SK-N-MC (cell line): ENCODE measurements at regions not wholly inside any gene's neighbourhood (a gene's known extent, or its start where the extent isn't known, plus 50 kb on each side); places are given as distances from the start of the nearest gene placed in this dataset.
"Not testable (repeated sequence)": the region's sequence is repeated elsewhere in the genome, so short reads cannot be mapped to it uniquely, and the experiment has no call there.

ENCODE experiments used
- DNase-seq: peaks from one replicate; pipeline ENCODE4 v3.0.0-alpha.2; 2011; ENCODE audit warnings: low read depth, low spot score
- H3K27ac ChIP-seq: fragments of 200-600 bp; sonication (generic); 2 replicates; pipeline ENCODE4 v1.5.1; 2016; ENCODE audit warnings: mixed run types
- H3K36me3 ChIP-seq: fragments of 200-600 bp; sonication (generic); 2 replicates; pipeline ENCODE4 v1.6.1; 2017; ENCODE audit warnings: antibody characterized with exemption, low read length, mixed read lengths; ENCODE audit not compliant: insufficient read depth
- H3K4me3 ChIP-seq: fragments of 200-600 bp; sonication (generic); 2 replicates; pipeline ENCODE4 v1.5.1; 2016
- H3K9ac ChIP-seq: fragments of 200-600 bp; sonication (generic); 2 replicates; pipeline ENCODE4 v1.8.0; 2017; ENCODE audit warnings: mixed run types, mixed read lengths; ENCODE audit not compliant: insufficient read length
- H3K9me3 ChIP-seq: fragments of 200-600 bp; sonication (generic); 2 replicates; pipeline ENCODE4 v1.6.1; 2017; ENCODE audit warnings: low read depth, mild to moderate bottlenecking, antibody characterized with exemption, low read length, moderate library complexity, mixed read lengths
- EZH2 ChIP-seq: fragments of 200-600 bp; sonication (generic); IDR thresholded peaks from one replicate; pipeline ENCODE4 v1.6.1; 2017; ENCODE audit warnings: antibody characterized with exemption
- FOXP2 ChIP-seq: optimal IDR thresholded peaks from 2 replicates; pipeline ENCODE3; 2011; ENCODE audit warnings: mild to moderate bottlenecking, moderate library complexity; ENCODE audit not compliant: insufficient read depth; ENCODE audit errors: extremely low read length, control extremely low read depth
- POLR2AphosphoS5 ChIP-seq: IDR thresholded peaks from 2 replicates; pipeline ENCODE4 v1.6.1; 2012; ENCODE audit warnings: mild to moderate bottlenecking, low read depth, low read length, borderline replicate concordance

DNA sequence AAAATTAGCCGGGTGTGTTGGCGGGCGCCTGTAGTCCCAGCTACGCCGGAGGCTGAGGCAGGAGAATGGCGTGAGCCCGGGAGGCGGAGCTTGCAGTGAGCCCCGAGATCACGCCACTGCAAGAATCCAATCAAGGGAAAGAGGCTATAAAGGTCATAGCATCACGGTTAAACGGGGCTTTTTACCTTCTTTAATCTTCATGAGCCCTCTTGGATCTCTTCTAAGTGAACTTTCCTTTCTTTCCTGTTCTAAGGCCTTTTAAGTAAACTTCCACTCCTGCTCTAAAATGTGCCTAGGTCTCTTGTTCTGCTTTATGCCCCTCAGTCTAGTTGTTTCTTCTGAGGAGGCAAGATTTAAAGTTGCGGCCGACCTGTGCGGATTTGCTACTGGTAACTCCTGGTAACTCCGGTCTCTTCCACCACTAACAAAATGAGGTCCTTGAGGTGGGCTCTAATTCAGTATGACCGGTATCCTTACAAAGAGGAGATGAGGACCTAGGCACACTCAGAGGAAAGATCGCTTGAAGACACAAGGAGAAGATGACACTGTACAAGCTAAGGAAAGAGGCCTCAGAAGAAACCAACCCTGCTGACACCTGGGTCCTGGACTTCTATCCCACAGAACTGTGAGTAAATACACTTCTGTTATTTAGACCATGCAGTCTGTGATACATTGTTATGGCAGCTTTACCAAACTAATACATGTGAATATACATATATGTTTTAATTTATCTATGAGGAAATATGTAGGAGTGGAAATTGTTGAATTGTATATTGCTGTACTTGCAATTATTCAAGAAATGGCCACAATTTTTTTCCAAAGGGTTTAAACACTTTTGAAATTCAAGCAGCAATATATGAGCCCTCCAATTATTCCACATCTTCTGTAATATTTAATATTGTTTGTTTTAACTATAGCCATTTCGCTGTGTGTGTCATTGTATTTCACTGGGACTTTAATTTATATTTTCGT is 331.5 kb upstream of the CNTNAP2 start:
- H3K9ac ChIP-seq = no peak overlapping the region
- no peak overlapping the region for H3K4me3 ChIP-seq
- TF ChIP-seq EZH2 = no peak
- no peak for TF ChIP-seq FOXP2
- TF ChIP-seq POLR2AphosphoS5 = no peak
- no peak for DNase-seq
- H3K9me3 ChIP-seq = no peaks in the 10 kb centered on the region
- no peak overlapping the region for H3K27ac ChIP-seq
- no peaks in the 10 kb centered on the region for H3K36me3 ChIP-seq

DNA sequence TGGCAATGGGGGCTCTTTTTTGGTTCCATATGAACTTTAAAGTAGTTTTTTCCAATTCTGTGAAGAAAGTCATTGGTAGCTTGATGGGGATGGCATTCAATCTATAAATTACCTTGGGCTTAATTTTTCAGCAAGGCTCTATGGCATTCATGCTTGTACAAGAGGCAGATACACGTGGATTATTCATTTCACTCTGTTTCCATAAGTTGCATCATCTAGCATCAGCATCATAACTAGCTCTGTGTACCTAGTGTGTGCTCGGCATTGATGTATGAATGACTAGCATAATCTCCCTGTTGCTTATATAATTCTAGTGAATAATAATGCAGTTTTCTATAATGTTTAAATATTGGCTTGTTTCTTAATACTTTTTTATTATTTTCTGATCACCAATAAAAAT is 335.2 kb upstream of the CNTNAP2 start:
- DNase-seq, H3K4me3 ChIP-seq, H3K9ac ChIP-seq: not testable (repeated sequence)

DNA sequence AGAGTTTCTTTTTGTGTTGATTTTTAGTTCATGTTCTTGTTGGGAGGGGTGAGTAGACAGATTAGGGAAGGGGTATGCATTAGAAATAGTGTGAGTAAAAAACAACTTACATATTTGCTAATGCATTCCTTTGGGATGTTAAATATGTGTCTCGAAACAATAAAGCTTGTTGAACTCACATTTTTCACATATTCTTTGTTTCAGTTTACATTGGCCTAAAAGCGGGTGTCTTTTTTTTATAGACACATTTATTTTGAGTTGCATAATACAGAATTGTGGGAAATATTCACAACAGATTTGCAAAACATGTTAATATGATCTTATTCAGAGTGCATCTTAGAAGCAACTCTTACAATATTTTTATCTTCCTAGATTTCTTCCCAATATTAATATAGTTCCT is 337.5 kb upstream of the CNTNAP2 start:
- no peak overlapping the region for H3K27ac ChIP-seq
- TF ChIP-seq POLR2AphosphoS5 (no peak), FOXP2 (no peak), EZH2 (no peak)
- no peak overlapping the region for H3K4me3 ChIP-seq
- H3K9me3 ChIP-seq = no peaks in the 10 kb centered on the region
- no peak overlapping the region for H3K9ac ChIP-seq
- no peaks in the 10 kb centered on the region for H3K36me3 ChIP-seq
- DNase-seq = no peak

More for the DNA sequence above, 335.2 kb upstream of the CNTNAP2 start:
- H3K27ac ChIP-seq, H3K9me3 ChIP-seq, H3K36me3 ChIP-seq: not testable (repeated sequence)

DNA sequence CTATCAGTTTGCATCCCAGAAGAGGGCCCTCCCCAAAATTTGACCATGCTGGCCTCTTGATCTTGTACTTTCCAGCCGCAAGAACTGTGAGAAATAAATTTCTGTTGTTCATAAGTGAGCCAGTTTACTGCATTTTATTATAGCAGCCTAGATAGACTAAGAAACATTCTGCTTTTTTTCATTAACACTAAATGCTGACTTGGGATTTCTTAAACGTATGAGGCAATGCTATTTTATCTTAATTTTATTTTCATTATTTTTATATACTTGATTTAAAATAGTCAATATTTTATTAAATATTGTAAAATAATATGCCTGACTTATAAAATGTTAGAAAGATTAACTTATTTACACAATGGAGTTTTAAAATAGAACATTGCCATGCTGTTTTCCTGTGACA is 341.8 kb upstream of the CNTNAP2 start:
- no peak overlapping the region for H3K4me3 ChIP-seq
- DNase-seq = no peak
- TF ChIP-seq POLR2AphosphoS5 (no peak), EZH2 (no peak), FOXP2 (no peak)
- no peaks in the 10 kb centered on the region for H3K9me3 ChIP-seq
- H3K9ac ChIP-seq = no peak overlapping the region
- no peak overlapping the region for H3K27ac ChIP-seq
- H3K36me3 ChIP-seq = no peaks in the 10 kb centered on the region

DNA sequence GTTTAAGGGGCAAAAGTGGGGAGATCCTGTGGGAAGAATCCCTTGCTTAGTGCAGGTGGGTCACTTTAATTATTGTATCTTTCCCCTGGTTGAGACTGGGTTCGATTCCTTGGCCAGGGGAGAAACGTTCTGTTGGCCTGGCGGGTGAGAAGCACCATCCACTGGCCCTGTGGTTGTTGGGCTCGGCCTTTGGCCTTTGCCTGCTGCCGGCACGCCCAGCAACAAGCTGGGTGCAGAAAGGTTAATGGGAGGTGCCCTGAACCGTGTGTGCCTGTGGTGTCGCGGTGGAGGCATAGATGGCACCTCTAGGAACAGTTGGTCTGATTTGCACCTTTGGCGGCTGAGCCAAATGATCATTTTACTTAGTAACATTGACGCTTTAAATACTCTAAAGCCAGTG is 363.6 kb upstream of the CNTNAP2 start:
- Histone ChIP-seq H3K4me3 (no peak overlapping the region), H3K9me3 (no peaks in the 10 kb centered on the region)
- TF ChIP-seq FOXP2 (no peak), POLR2AphosphoS5 (no peak), EZH2 (no peak)

DNA sequence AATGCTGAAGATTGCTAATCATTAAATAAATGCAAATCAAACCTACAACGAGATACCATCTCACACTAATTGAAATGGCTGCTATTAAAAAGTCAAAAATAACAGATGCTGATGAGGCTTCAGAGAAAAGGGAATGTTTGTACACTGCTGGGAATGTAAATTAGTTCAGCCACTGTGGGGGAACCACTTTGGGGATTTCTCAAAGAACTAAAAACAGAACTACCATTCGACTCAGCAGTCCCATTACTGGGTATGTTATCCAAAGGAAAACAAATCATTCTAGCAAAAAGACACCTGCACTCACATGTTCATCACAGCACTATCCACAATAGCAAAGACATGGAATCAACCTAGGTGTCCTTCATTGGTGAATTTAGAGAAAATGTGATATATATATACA is 379.0 kb upstream of the CNTNAP2 start:
- no peak overlapping the region for H3K9ac ChIP-seq
- no peak overlapping the region for H3K27ac ChIP-seq
- DNase-seq = no peak
- no peaks in the 10 kb centered on the region for H3K36me3 ChIP-seq
- H3K9me3 ChIP-seq = no peaks in the 10 kb centered on the region
- no peak for TF ChIP-seq FOXP2
- TF ChIP-seq POLR2AphosphoS5 = no peak
- no peak for TF ChIP-seq EZH2
- no peak overlapping the region for H3K4me3 ChIP-seq

More for the DNA sequence above, 363.6 kb upstream of the CNTNAP2 start:
- Histone ChIP-seq H3K9ac (no peak overlapping the region), H3K36me3 (no peaks in the 10 kb centered on the region), H3K27ac (no peak overlapping the region)
- DNase-seq = no peak

DNA sequence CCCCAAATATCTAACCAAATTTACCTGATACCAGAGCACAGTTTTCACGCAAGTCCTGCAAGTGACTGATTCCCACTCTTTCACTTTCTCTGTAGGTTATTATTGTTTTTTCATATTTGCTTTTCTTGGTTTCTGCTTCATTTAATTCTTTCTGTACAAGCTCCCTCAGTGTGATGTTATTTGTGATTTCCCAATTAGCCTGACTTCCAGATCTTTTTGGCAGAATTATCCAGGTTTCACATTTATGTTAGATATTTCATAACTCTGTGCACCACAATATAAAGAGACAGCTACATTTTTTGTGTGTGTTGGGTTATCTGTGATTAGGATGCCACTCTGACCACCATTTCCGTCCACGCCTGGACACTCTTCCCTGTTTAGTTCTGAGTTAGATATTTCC is 381.5 kb upstream of the CNTNAP2 start:
- H3K9me3 ChIP-seq = no peaks in the 10 kb centered on the region
- no peak overlapping the region for H3K4me3 ChIP-seq
- TF ChIP-seq EZH2 (no peak), FOXP2 (no peak)

DNA sequence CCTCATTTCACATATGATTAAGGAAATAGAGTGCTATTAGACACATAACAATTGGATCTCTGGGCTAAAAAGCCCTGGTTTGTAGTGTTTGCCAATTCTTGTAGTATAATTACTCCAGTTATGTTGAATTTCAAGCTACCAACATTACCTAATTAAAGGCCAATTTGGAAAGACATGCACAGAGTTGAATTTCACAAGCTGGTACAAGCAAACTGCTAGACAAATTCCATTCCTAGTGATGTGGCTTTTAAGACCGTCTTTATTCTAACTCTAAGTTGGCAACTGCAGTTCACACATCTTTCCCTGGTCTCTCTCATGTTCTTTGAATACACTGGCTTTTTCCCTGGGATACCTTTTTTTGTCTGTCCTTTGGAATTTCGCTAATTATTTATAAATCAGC is 384.1 kb upstream of the CNTNAP2 start:
- H3K9me3 ChIP-seq = no peaks in the 10 kb centered on the region
- no peaks in the 10 kb centered on the region for H3K36me3 ChIP-seq
- no peak overlapping the region for H3K9ac ChIP-seq
- TF ChIP-seq FOXP2 (no peak), EZH2 (no peak), POLR2AphosphoS5 (no peak)
- H3K4me3 ChIP-seq = no peak overlapping the region
- no peak overlapping the region for H3K27ac ChIP-seq
- no peak for DNase-seq

More for the DNA sequence above, 381.5 kb upstream of the CNTNAP2 start:
- Histone ChIP-seq H3K36me3 (no peaks in the 10 kb centered on the region), H3K9ac (no peak overlapping the region), H3K27ac (no peak overlapping the region)
- DNase-seq = no peak

DNA sequence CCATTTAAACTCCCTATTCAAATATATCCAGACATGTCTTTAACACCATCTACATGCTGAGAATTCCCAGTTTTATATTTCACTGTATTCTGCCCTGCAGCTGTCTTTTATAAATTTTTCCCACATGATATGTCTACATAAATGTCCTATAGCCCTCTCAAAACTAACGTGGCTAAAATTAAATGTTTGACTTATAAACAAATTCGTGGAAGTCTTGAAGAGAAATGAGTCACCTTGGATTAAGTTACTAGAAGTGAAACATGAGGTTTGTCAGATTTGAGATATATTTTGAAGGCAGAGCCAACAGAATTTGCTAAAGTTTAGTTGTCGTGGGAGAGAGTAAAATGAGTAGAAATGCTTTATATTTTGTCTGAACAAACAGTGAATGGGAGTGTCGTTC is 386.9 kb upstream of the CNTNAP2 start:
- TF ChIP-seq FOXP2 (no peak), EZH2 (no peak)
- no peaks in the 10 kb centered on the region for H3K36me3 ChIP-seq
- DNase-seq = no peak
- no peak overlapping the region for H3K4me3 ChIP-seq
- no peaks in the 10 kb centered on the region for H3K9me3 ChIP-seq
- no peak overlapping the region for H3K9ac ChIP-seq
- H3K27ac ChIP-seq = no peak overlapping the region
